ENCODE measurements at regions not wholly inside any gene's neighbourhood (a gene's known extent, or its start where the extent isn't known, plus 50 kb on each side); places are given as distances from the start of the nearest gene placed in this dataset.

DNA sequence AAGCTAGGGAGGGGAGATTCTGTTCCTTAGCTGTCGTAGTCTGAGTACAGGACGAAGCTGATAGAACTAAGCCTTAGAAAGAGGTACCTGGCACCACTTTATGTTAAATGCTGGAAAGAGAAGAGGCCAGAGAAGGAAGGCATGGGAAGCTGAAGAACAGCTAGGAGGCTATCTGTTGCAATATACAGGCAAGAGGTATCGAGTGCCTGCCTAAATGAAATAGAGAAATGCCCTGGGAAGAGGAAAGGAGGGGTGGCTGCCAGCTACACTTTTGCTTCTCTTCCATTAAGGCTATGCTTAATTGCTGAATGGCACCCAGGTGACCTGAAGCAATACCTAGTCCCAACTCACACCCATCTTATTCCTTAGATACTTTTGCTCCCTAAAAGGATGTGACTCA lies 380.4 kb upstream of the FGF13 start:
- no TSS peak for BruUV-seq (replicated peaks)
- no peak overlapping the region for H3K4me3 ChIP-seq (replicated peaks in 1 of 3; ENCODE audit: insufficient read depth in 1 of 3, low read depth in 2 of 3, low read length in 3 of 3)
- TF ChIP-seq ARHGAP35 (CRISPR knock-in tag; IDR thresholded peaks at IDR 0.05; ENCODE audit: borderline replicate concordance) = no peak
- no peaks in the 10 kb centered on the region for H4K20me1 ChIP-seq (ENCODE audit: insufficient read depth, low read length)
- intact Hi-C loops (cut with micrococcal nuclease; ENCODE audit: unreplicated experiment) (no loop called here), in situ Hi-C loops (cut with HindIII; ENCODE audit: extremely low pct_ligation_motif_present, low pct_unique_long_range_greater_than_20kb) (no loop called here)
- no peak overlapping the region for H2AFZ ChIP-seq (ENCODE audit: low read length)
- no peak overlapping the region for H3K9ac ChIP-seq (ENCODE audit: insufficient read depth, low read depth, low read length)
- DNase-seq (ENCODE audit: low spot score) = no peak
- H3K27ac ChIP-seq (ENCODE audit: extremely low read length, insufficient read depth, low read length) = no peak overlapping the region
- ChIA-PET CTCF (ENCODE audit: low intra/inter-chr PET ratio, low total read pairs) (no interaction called here), POLR2A (no interaction called here)
- no peaks in the 10 kb centered on the region for H3K4me1 ChIP-seq (ENCODE audit: insufficient read depth, low read length)
- no peak for ATAC-seq
- H3K79me2 ChIP-seq (ENCODE audit: insufficient read depth, low read length) = no peaks in the 10 kb centered on the region
- H3K4me2 ChIP-seq (ENCODE audit: low read depth, low read length) = no peak overlapping the region
- H3K36me3 ChIP-seq (replicated peaks in 1 of 2; ENCODE audit: control insufficient read depth in 1 of 2, insufficient read depth in 2 of 2, low read length in 2 of 2) = no peaks in the 10 kb centered on the region
- 10% methylated on average over 3 of the region's 3 CpGs for WGBS (ENCODE audit: low lambda C conversion rate)
- no peaks in the 10 kb centered on the region for H3K9me3 ChIP-seq (ENCODE audit: low read length)
- no peak for FAIRE-seq
- no peaks in the 10 kb centered on the region for H3K27me3 ChIP-seq (ENCODE audit: control insufficient read depth in 1 of 2, insufficient read depth in 2 of 2, low read length in 2 of 2)

DNA sequence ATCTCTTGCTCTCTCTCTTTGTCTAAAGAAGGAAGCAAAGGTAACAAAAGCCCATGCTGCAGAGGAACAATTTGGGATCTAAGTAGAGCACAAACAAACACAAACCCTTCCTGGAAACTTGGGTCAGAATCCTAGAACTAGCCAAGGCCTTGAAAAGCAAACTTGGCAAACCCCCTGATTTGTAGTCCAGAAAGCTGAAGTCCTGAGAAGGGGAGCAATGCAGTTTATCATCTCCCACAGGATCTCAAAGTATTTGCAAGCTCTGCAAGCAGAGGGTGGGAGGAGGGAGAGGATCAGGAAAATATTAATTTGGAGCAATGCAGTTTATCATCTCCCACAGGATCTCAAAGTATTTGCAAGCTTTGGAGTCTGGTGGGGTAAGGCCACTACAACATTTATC lies 379.5 kb upstream of the FGF13 start:
- intact Hi-C loops (cut with micrococcal nuclease; ENCODE audit: unreplicated experiment) = no loop called here
- in situ Hi-C loops (cut with HindIII; ENCODE audit: extremely low pct_ligation_motif_present, low pct_unique_long_range_greater_than_20kb) = no loop called here
- DNase-seq (ENCODE audit: low spot score) = no peak
- ChIA-PET CTCF (ENCODE audit: low intra/inter-chr PET ratio, low total read pairs) (no interaction called here), POLR2A (no interaction called here)
- Histone ChIP-seq H2AFZ (ENCODE audit: low read length) (no peak overlapping the region), H3K9me3 (ENCODE audit: low read length) (no peaks in the 10 kb centered on the region), H3K4me1 (ENCODE audit: insufficient read depth, low read length) (no peaks in the 10 kb centered on the region), H3K4me2 (ENCODE audit: low read depth, low read length) (no peak overlapping the region), H3K27me3 (ENCODE audit: control insufficient read depth in 1 of 2, insufficient read depth in 2 of 2, low read length in 2 of 2) (no peaks in the 10 kb centered on the region), H3K4me3 (replicated peaks in 1 of 3; ENCODE audit: insufficient read depth in 1 of 3, low read depth in 2 of 3, low read length in 3 of 3) (no peak overlapping the region), H3K9ac (ENCODE audit: insufficient read depth, low read depth, low read length) (no peak overlapping the region), H3K27ac (ENCODE audit: extremely low read length, insufficient read depth, low read length) (no peak overlapping the region), H3K79me2 (ENCODE audit: insufficient read depth, low read length) (no peaks in the 10 kb centered on the region), H4K20me1 (ENCODE audit: insufficient read depth, low read length) (no peaks in the 10 kb centered on the region), H3K36me3 (replicated peaks in 1 of 2; ENCODE audit: control insufficient read depth in 1 of 2, insufficient read depth in 2 of 2, low read length in 2 of 2) (no peaks in the 10 kb centered on the region)
- no peak for ATAC-seq
- FAIRE-seq = no peak
- no TSS peak for BruUV-seq (replicated peaks)
- TF ChIP-seq ZNF446 (CRISPR knock-in tag; IDR thresholded peaks at IDR 0.05) = no peak
- TF ChIP-seq, protein P1, sequence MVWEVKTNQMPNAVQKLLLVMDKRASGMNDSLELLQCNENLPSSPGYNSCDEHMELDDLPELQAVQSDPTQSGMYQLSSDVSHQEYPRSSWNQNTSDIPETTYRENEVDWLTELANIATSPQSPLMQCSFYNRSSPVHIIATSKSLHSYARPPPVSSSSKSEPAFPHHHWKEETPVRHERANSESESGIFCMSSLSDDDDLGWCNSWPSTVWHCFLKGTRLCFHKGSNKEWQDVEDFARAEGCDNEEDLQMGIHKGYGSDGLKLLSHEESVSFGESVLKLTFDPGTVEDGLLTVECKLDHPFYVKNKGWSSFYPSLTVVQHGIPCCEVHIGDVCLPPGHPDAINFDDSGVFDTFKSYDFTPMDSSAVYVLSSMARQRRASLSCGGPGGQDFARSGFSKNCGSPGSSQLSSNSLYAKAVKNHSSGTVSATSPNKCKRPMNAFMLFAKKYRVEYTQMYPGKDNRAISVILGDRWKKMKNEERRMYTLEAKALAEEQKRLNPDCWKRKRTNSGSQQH (CRISPR knock-in tag; IDR thresholded peaks at IDR 0.05; ENCODE audit: low read depth) = no peak
- TF ChIP-seq, protein P2, sequence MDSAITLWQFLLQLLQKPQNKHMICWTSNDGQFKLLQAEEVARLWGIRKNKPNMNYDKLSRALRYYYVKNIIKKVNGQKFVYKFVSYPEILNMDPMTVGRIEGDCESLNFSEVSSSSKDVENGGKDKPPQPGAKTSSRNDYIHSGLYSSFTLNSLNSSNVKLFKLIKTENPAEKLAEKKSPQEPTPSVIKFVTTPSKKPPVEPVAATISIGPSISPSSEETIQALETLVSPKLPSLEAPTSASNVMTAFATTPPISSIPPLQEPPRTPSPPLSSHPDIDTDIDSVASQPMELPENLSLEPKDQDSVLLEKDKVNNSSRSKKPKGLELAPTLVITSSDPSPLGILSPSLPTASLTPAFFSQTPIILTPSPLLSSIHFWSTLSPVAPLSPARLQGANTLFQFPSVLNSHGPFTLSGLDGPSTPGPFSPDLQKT (CRISPR knock-in tag; IDR thresholded peaks at IDR 0.05; ENCODE audit: borderline replicate concordance) = no peak
- TF ChIP-seq ZNF839 (CRISPR knock-in tag; IDR thresholded peaks at IDR 0.05; ENCODE audit: borderline replicate concordance) = no peak
- no peak for TF ChIP-seq THYN1 (CRISPR knock-in tag; IDR thresholded peaks at IDR 0.05; ENCODE audit: borderline replicate concordance, low read depth)
- TF ChIP-seq ZNF550 (CRISPR knock-in tag; IDR thresholded peaks at IDR 0.05; ENCODE audit: borderline replicate concordance) = no peak
- TF ChIP-seq, protein P3, sequence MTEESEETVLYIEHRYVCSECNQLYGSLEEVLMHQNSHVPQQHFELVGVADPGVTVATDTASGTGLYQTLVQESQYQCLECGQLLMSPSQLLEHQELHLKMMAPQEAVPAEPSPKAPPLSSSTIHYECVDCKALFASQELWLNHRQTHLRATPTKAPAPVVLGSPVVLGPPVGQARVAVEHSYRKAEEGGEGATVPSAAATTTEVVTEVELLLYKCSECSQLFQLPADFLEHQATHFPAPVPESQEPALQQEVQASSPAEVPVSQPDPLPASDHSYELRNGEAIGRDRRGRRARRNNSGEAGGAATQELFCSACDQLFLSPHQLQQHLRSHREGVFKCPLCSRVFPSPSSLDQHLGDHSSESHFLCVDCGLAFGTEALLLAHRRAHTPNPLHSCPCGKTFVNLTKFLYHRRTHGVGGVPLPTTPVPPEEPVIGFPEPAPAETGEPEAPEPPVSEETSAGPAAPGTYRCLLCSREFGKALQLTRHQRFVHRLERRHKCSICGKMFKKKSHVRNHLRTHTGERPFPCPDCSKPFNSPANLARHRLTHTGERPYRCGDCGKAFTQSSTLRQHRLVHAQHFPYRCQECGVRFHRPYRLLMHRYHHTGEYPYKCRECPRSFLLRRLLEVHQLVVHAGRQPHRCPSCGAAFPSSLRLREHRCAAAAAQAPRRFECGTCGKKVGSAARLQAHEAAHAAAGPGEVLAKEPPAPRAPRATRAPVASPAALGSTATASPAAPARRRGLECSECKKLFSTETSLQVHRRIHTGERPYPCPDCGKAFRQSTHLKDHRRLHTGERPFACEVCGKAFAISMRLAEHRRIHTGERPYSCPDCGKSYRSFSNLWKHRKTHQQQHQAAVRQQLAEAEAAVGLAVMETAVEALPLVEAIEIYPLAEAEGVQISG (CRISPR knock-in tag; IDR thresholded peaks at IDR 0.05) = no peak
- no peak for TF ChIP-seq EHMT2 (IDR thresholded peaks at IDR 0.05; ENCODE audit: borderline replicate concordance, low read depth, low read length)
- no peak for TF ChIP-seq ELF4 (CRISPR knock-in tag; IDR thresholded peaks at IDR 0.05; ENCODE audit: borderline replicate concordance)
- TF ChIP-seq, protein P4, sequence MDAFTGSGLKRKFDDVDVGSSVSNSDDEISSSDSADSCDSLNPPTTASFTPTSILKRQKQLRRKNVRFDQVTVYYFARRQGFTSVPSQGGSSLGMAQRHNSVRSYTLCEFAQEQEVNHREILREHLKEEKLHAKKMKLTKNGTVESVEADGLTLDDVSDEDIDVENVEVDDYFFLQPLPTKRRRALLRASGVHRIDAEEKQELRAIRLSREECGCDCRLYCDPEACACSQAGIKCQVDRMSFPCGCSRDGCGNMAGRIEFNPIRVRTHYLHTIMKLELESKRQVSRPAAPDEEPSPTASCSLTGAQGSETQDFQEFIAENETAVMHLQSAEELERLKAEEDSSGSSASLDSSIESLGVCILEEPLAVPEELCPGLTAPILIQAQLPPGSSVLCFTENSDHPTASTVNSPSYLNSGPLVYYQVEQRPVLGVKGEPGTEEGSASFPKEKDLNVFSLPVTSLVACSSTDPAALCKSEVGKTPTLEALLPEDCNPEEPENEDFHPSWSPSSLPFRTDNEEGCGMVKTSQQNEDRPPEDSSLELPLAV (CRISPR knock-in tag; conservative IDR thresholded peaks at IDR 0.05; ENCODE audit: low read depth) = no peak

Measured in HepG2 (cell line).